DOHH2 (cell line): ENCODE measurements at regions not wholly inside any gene's neighbourhood (a gene's known extent, or its start where the extent isn't known, plus 50 kb on each side); places are given as distances from the start of the nearest gene placed in this dataset.

Experiments used
- H3F3A ChIP-seq: fragments of 200-600 bp; sonication (generic), shearing (Covaris generic); 2 replicates; pipeline ENCODE4 v1.6.0; 2016; ENCODE audit warnings: antibody characterized with exemption, mild to moderate bottlenecking; ENCODE audit not compliant: control insufficient read depth, insufficient read depth
- H3K27ac ChIP-seq: fragments of 200-600 bp; sonication (generic); 2 replicates; pipeline ENCODE4 v1.5.1; 2014; ENCODE audit warnings: low read depth, mild to moderate bottlenecking, low read length, moderate library complexity
- H3K27me3 ChIP-seq: fragments of 200-600 bp; sonication (generic); 2 replicates; pipeline ENCODE4 v1.6.1; 2014; ENCODE audit warnings: mild to moderate bottlenecking, low read length, mixed read lengths; ENCODE audit not compliant: control insufficient read depth
- H3K36me3 ChIP-seq: fragments of 200-600 bp; sonication (generic); 2 replicates; pipeline ENCODE4 v1.6.1; 2014; ENCODE audit warnings: mild to moderate bottlenecking, low read length, moderate library complexity, mixed read lengths; ENCODE audit not compliant: control insufficient read depth
- H3K4me1 ChIP-seq: fragments of 200-600 bp; sonication (generic); 2 replicates; pipeline ENCODE4 v1.6.1; 2014; ENCODE audit warnings: mild to moderate bottlenecking, low read length, mixed read lengths; ENCODE audit not compliant: control insufficient read depth
- H3K4me2 ChIP-seq: fragments of 200-600 bp; sonication (generic); 2 replicates; pipeline ENCODE4 v1.6.0; 2014; ENCODE audit warnings: mild to moderate bottlenecking, low read length, moderate library complexity
- H3K4me3 ChIP-seq: fragments of 200-600 bp; sonication (generic); 2 replicates; pipeline ENCODE4 v1.5.1; 2014; ENCODE audit warnings: mild to moderate bottlenecking, low read length, mixed read lengths
- H3K79me2 ChIP-seq: fragments of 200-600 bp; sonication (generic); 2 replicates; pipeline ENCODE4 v1.6.1; 2014; ENCODE audit warnings: mild to moderate bottlenecking, low read length, mixed read lengths; ENCODE audit not compliant: control insufficient read depth
- H3K9me2 ChIP-seq: fragments of 200-600 bp; sonication (generic); replicated peaks from 2 replicates; pipeline ENCODE4 v1.6.1; 2014; ENCODE audit warnings: mild to moderate bottlenecking, low read length, mixed read lengths; ENCODE audit not compliant: control insufficient read depth
- H3K9me3 ChIP-seq: fragments of 200-600 bp; sonication (generic); 2 replicates; pipeline ENCODE4 v1.6.1; 2014; ENCODE audit warnings: antibody characterized with exemption, low read length, mixed read lengths; ENCODE audit not compliant: control insufficient read depth, insufficient read depth
- H4K20me1 ChIP-seq: fragments of 200-600 bp; sonication (generic); 2 replicates; pipeline ENCODE4 v1.6.0; 2014; ENCODE audit warnings: low read depth, mild to moderate bottlenecking, antibody characterized with exemption, low read length, moderate library complexity; ENCODE audit not compliant: control insufficient read depth, insufficient read depth
- EZH2phosphoT487 ChIP-seq: fragments of 200-600 bp; sonication (generic); IDR thresholded peaks from 2 replicates; pipeline ENCODE4 v1.6.1; 2017; ENCODE audit warnings: borderline replicate concordance, mild to moderate bottlenecking, antibody characterized with exemption, low read length, moderate library complexity, mixed read lengths
- TF ChIP-seq, protein P1 (sequence below): fragments of 200-600 bp; sonication (generic); IDR thresholded peaks from one replicate; pipeline ENCODE4 v1.5.1; 2014; ENCODE audit warnings: antibody characterized with exemption, mild to moderate bottlenecking, low read depth, low read length; ENCODE audit not compliant: poor library complexity, severe bottlenecking

DNA sequence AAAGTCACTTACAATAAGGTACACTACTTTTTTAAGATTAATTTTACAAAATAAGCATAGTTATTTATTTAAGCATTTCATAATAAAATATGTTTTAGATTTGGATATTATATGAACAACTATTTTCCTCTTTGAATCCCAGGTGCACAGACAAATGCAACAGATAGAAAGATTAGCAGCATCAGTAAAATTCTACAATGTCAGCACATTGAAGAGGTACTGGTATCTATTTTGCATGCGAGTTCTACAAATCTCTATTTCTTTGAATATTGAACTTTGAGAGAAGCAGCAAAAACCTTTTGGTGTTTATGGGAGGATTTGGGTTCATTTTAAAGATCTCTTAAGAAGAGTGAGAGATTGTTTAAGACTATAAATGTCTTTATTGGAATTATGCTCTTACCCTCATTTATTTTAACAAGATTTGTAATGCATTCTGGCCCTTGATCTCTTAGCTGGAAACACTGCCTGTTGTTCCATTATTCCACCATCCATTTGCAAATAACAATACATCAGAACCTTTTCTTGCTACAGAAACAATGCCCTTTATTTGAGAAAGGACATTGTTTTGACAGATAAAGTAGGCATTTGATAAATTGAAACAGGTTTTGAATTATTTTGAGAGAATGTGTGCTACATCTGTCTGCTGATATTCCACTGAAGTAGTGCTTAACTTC lies 558.8 kb upstream of the KLHL1 start:
- Histone ChIP-seq H4K20me1 (no peaks in the 10 kb centered on the region), H3K4me2 (no peak overlapping the region), H3K4me3 (no peak overlapping the region), H3K4me1 (no peaks in the 10 kb centered on the region), H3K9me2 (no peaks in the 10 kb centered on the region), H3F3A (no peaks in the 10 kb centered on the region), H3K36me3 (no peaks in the 10 kb centered on the region), H3K27ac (no peak overlapping the region), H3K79me2 (no peaks in the 10 kb centered on the region), H3K9me3 (no peaks in the 10 kb centered on the region), H3K27me3 (no peaks in the 10 kb centered on the region)
- TF ChIP-seq, protein P1, sequence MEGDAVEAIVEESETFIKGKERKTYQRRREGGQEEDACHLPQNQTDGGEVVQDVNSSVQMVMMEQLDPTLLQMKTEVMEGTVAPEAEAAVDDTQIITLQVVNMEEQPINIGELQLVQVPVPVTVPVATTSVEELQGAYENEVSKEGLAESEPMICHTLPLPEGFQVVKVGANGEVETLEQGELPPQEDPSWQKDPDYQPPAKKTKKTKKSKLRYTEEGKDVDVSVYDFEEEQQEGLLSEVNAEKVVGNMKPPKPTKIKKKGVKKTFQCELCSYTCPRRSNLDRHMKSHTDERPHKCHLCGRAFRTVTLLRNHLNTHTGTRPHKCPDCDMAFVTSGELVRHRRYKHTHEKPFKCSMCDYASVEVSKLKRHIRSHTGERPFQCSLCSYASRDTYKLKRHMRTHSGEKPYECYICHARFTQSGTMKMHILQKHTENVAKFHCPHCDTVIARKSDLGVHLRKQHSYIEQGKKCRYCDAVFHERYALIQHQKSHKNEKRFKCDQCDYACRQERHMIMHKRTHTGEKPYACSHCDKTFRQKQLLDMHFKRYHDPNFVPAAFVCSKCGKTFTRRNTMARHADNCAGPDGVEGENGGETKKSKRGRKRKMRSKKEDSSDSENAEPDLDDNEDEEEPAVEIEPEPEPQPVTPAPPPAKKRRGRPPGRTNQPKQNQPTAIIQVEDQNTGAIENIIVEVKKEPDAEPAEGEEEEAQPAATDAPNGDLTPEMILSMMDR: no peak
- no peak for TF ChIP-seq EZH2phosphoT487

DNA sequence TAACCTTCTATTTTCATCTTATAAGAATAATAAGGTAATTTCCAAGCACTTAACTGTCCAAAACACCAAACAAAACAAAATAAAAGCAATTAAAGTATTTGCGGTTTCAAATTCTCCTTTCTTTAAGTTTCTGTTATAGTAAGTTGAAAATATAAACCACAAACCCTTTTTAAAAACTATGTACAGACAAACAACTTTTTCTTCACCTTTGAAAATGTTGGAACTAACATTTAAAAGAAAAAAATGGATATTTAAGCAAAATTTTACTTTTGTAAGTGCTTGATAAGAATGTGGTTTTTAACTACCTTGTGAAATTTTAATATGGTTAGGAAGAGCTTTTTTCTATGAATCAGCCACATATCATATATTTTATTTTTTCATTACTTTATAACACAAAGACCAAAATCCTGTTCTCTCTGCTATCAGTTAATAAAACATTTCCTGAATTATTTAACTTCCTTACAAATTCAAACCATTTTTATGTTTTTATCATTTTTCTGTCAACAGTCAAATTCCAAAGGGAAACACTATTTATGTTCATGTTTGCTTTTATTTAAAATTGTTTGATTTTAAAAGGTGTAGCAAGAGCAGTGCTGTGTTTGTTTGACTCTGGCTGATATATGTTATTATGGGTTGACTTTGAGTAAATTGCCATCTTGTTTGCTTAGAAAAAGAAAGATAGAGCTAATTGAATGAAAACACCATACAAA lies 554.1 kb upstream of the KLHL1 start:
- Histone ChIP-seq H3K79me2 (no peaks in the 10 kb centered on the region), H3K27me3 (no peaks in the 10 kb centered on the region), H3K4me3 (no peak overlapping the region), H3K4me1 (no peaks in the 10 kb centered on the region), H3K36me3 (no peaks in the 10 kb centered on the region), H3K9me2 (no peaks in the 10 kb centered on the region), H3K27ac (no peak overlapping the region), H4K20me1 (no peaks in the 10 kb centered on the region), H3K4me2 (no peak overlapping the region), H3F3A (no peaks in the 10 kb centered on the region), H3K9me3 (no peaks in the 10 kb centered on the region)
- TF ChIP-seq, protein P1: no peak
- no peak for TF ChIP-seq EZH2phosphoT487

DNA sequence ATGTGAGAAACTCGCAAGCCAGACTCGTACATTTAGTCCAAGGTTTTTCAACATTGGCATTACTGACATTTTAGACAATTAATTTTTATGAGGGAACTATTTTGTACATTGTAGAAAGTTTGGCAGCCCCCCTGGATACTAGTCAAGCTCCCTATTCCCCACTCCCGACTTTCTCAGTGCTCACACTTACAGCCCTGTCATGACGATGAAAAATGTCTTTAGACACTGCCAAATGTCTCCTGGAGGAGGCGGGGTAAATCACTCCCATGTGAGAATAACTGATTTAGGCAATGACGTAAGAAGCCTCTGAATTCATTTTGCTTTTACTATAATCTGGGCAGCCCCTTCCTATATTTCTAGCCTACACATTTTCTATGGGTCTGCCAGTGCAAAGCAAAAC lies 535.8 kb upstream of the KLHL1 start:
- H3K9me3 ChIP-seq: no peaks in the 10 kb centered on the region

More for the DNA sequence above, 535.8 kb upstream of the KLHL1 start:
- Histone ChIP-seq H3F3A (no peaks in the 10 kb centered on the region), H3K36me3 (no peaks in the 10 kb centered on the region), H3K4me3 (no peak overlapping the region), H3K4me2 (no peak overlapping the region), H3K27me3 (no peaks in the 10 kb centered on the region), H4K20me1 (no peaks in the 10 kb centered on the region), H3K4me1 (no peaks in the 10 kb centered on the region), H3K79me2 (no peaks in the 10 kb centered on the region), H3K27ac (no peak overlapping the region), H3K9me2 (no peaks in the 10 kb centered on the region)
- TF ChIP-seq, protein P1: no peak
- no peak for TF ChIP-seq EZH2phosphoT487
